Heart left ventricle (tissue), 13 donors: ENCODE measurements at regions not wholly inside any gene's neighbourhood (a gene's known extent, or its start where the extent isn't known, plus 50 kb on each side); places are given as distances from the start of the nearest gene placed in this dataset.

ENCODE experiments used
- CTCF ChIP-seq, 12 donors: fragments of 200-600 bp; sonication (generic) in 4 of 12; IDR thresholded peaks; one replicate each; pipeline versions ENCODE4 v1.5.0 to v1.8.0; 2018 to 2022; ENCODE audit warnings: antibody characterized with exemption in 12 of 12, mild to moderate bottlenecking in 5 of 12
- POLR2A ChIP-seq, 2 donors: fragments of 450-650 bp; IDR thresholded peaks; one replicate each; pipeline ENCODE4 v1.6.1; 2017; ENCODE audit warnings: antibody characterized with exemption in 2 of 2, mild to moderate bottlenecking in 2 of 2, moderate library complexity in 2 of 2
- donor health status: ischemic (EF 13 %, LVEDD 7.1; RV severe dilation, severe dysfunction).
- donor health status: DM: no; HTN: yes; CAD: no.
- donor health status: DM: no; HTN: no; CAD: no.
- donor health status: ischemic (EF 25% LVEDD 6.9; RV normal size, moderate dysfunction).
- donor health status: ischemic (EF 25% LVEDD 5.7; RV mildly dilated, moderate dysfunction).
- donor health status: ischemic (EF 35%, LVEDD 5.7; RV mildly dilated, moderate dysfunction).
- donor health status: nonischemic (EF 11% LVEDD 7.7; RV severe dilation, severe dysfunction).
- donor health status: DM: yes; HTN: yes; CAD: no.
- donor health status: PGD.
- donor health status: ischemic (EF 29% LVEDD 5.4; RV normal size, mild dysfunction).
- donor health status: nonischemic (EF 23%, LVEDD 6.1; RV moderate dilation, normal function).

GRCh38 chr2:204205538-204205937 is 269.0 kb downstream of the ICOS start:
- TF ChIP-seq POLR2A (IDR thresholded peaks at IDR 0.05) (no peak), CTCF (IDR thresholded peaks at IDR 0.05) (no peak)
